GM23338 (cell line): ENCODE measurements at regions not wholly inside any gene's neighbourhood (a gene's known extent, or its start where the extent isn't known, plus 50 kb on each side); places are given as distances from the start of the nearest gene placed in this dataset.

ENCODE experiments used
- ATAC-seq: fragments of 200-7000 bp; cut with Tn5 transposase; 3 replicates; pipeline ENCODE4 v1.9.1; 2020
- DNase-seq: peaks from one replicate; pipeline ENCODE4 v3.0.0-alpha.2; 2015; ENCODE audit warnings: low spot score
- H2AFZ ChIP-seq: fragments of 200-600 bp; sonication (generic); 2 replicates; pipeline ENCODE4 v1.8.0; 2016; ENCODE audit warnings: antibody characterized with exemption, mild to moderate bottlenecking, moderate library complexity
- H3F3A ChIP-seq: fragments of 200-600 bp; sonication (generic); replicated peaks from 2 replicates; pipeline ENCODE4 v1.8.0; 2017; ENCODE audit warnings: antibody characterized with exemption, mixed run types, low read depth
- H3K27ac ChIP-seq: fragments of 200-600 bp; sonication (generic); 2 replicates; pipeline ENCODE4 v1.6.1; 2016; ENCODE audit warnings: low read depth
- H3K27me3 ChIP-seq: fragments of 200-600 bp; sonication (generic); 2 replicates; pipeline ENCODE4 v1.8.0; 2016; ENCODE audit warnings: mild to moderate bottlenecking, mixed run types, moderate library complexity; ENCODE audit not compliant: insufficient read depth
- H3K36me3 ChIP-seq: fragments of 200-600 bp; sonication (generic); 2 replicates; pipeline ENCODE4 v1.8.0; 2016; ENCODE audit warnings: mild to moderate bottlenecking; ENCODE audit not compliant: insufficient read depth
- H3K4me1 ChIP-seq: fragments of 200-600 bp; sonication (generic); 2 replicates; pipeline ENCODE4 v1.8.0; 2016; ENCODE audit warnings: mild to moderate bottlenecking, moderate library complexity; ENCODE audit not compliant: insufficient read depth
- H3K4me2 ChIP-seq: fragments of 200-600 bp; sonication (generic); 2 replicates; pipeline ENCODE4 v1.7.1; 2017; ENCODE audit warnings: mixed run types
- H3K4me3 ChIP-seq: fragments of 200-600 bp; sonication (generic); 2 replicates; pipeline ENCODE4 v1.6.1; 2016; ENCODE audit warnings: mixed run types
- H3K79me2 ChIP-seq: fragments of 200-600 bp; sonication (generic); replicated peaks from 2 replicates; pipeline ENCODE4 v1.8.0; 2017; ENCODE audit warnings: mild to moderate bottlenecking; ENCODE audit not compliant: insufficient read depth
- H3K9me2 ChIP-seq: fragments of 200-600 bp; sonication (generic); 2 replicates; pipeline ENCODE4 v1.8.0; 2017; ENCODE audit not compliant: insufficient read depth
- H4K20me1 ChIP-seq: fragments of 200-600 bp; sonication (generic); replicated peaks from 2 replicates; pipeline ENCODE4 v1.8.0; 2017; ENCODE audit warnings: mild to moderate bottlenecking; ENCODE audit not compliant: insufficient read depth
- H3K27ac Mint-ChIP-seq: 2 replicates; pipeline ENCODE4 v1.8.0; 2020; ENCODE audit warnings: inconsistent platforms, mild to moderate bottlenecking, moderate library complexity, mixed read lengths
- H3K27me3 Mint-ChIP-seq: 3 replicates; pipeline ENCODE4 v1.8.0; 2022; ENCODE audit warnings: low read depth, mild to moderate bottlenecking, moderate library complexity, mixed read lengths, inconsistent platforms; ENCODE audit not compliant: insufficient read depth, poor library complexity
- H3K36me3 Mint-ChIP-seq: 3 replicates; pipeline ENCODE4 v1.8.0; 2021; ENCODE audit warnings: low read depth, mild to moderate bottlenecking, inconsistent platforms, moderate library complexity, mixed read lengths
- H3K4me1 Mint-ChIP-seq: 3 replicates; pipeline ENCODE4 v1.8.0; 2020; ENCODE audit warnings: mild to moderate bottlenecking, inconsistent platforms, mixed read lengths
- H3K4me3 Mint-ChIP-seq: 3 replicates; pipeline ENCODE4 v1.8.0; 2021; ENCODE audit warnings: moderate library complexity, mild to moderate bottlenecking, inconsistent platforms, mixed read lengths
- H3K9me3 Mint-ChIP-seq: 3 replicates; pipeline ENCODE4 v1.8.0; 2020; ENCODE audit warnings: moderate library complexity, mild to moderate bottlenecking, inconsistent platforms, mixed read lengths
- CREB1 ChIP-seq: fragments of 250-450 bp; sonication (Bioruptor Pico); IDR thresholded peaks from 2 replicates; pipeline ENCODE4 v1.5.0; 2020; ENCODE audit warnings: low read depth, mild to moderate bottlenecking, moderate library complexity
- EZH2 ChIP-seq: fragments of 200-600 bp; sonication (generic); IDR thresholded peaks from one replicate; pipeline ENCODE4 v1.8.0; 2017; ENCODE audit warnings: antibody characterized with exemption, mild to moderate bottlenecking, low read depth; ENCODE audit not compliant: unreplicated experiment
- EZH2phosphoT487 ChIP-seq: fragments of 200-600 bp; sonication (generic); IDR thresholded peaks from one replicate; pipeline ENCODE4 v1.8.1; 2018; ENCODE audit warnings: antibody characterized with exemption; ENCODE audit not compliant: unreplicated experiment
- JUNB ChIP-seq: IDR thresholded peaks from one replicate; pipeline ENCODE4 v1.6.1; 2016; ENCODE audit warnings: antibody characterized with exemption; ENCODE audit not compliant: unreplicated experiment
- NANOG ChIP-seq: IDR thresholded peaks from 2 replicates; pipeline ENCODE4 v1.6.1; 2016; ENCODE audit warnings: antibody characterized with exemption, borderline replicate concordance
- POLR2AphosphoS5 ChIP-seq: IDR thresholded peaks from 2 replicates; pipeline ENCODE4 v1.6.1; 2016; ENCODE audit warnings: antibody characterized with exemption, low read depth
- STAT1 ChIP-seq: IDR thresholded peaks from one replicate; pipeline ENCODE4 v1.6.1; 2016; ENCODE audit warnings: antibody characterized with exemption; ENCODE audit not compliant: unreplicated experiment
- ZNF114 ChIP-seq: fragments of 250-450 bp; sonication (Bioruptor Pico); IDR thresholded peaks from 2 replicates; pipeline ENCODE4 v1.5.0; 2020; ENCODE audit warnings: mild to moderate bottlenecking, moderate library complexity
- ZNF331 ChIP-seq: fragments of 250-450 bp; sonication (Bioruptor Pico); IDR thresholded peaks from 2 replicates; pipeline ENCODE4 v1.5.0; 2020; ENCODE audit warnings: low read depth, mild to moderate bottlenecking, moderate library complexity
- TF ChIP-seq, protein P1 (sequence below): IDR thresholded peaks from 2 replicates; pipeline ENCODE4 v1.6.1; 2016; ENCODE audit warnings: antibody characterized with exemption
- TF ChIP-seq, protein P2 (sequence below): IDR thresholded peaks from one replicate; pipeline ENCODE4 v1.6.1; 2018; ENCODE audit warnings: antibody characterized with exemption; ENCODE audit not compliant: unreplicated experiment
- TF ChIP-seq, protein P3 (sequence below): fragments of 250-450 bp; sonication (Bioruptor Pico); IDR thresholded peaks from 2 replicates; pipeline ENCODE4 v1.5.0; 2020; ENCODE audit warnings: mild to moderate bottlenecking, moderate library complexity
- TF ChIP-seq, protein P4 (sequence below), 2 experiments: fragments of 200-600 bp in 1 of 2; sonication (generic) in 1 of 2; conservative IDR thresholded peaks; 2 replicates each; pipeline versions ENCODE4 v1.5.1 to v1.6.1; 2016 to 2017; ENCODE audit warnings: antibody characterized with exemption in 2 of 2, low read depth in 2 of 2, mild to moderate bottlenecking in 2 of 2, moderate library complexity in 1 of 2

DNA sequence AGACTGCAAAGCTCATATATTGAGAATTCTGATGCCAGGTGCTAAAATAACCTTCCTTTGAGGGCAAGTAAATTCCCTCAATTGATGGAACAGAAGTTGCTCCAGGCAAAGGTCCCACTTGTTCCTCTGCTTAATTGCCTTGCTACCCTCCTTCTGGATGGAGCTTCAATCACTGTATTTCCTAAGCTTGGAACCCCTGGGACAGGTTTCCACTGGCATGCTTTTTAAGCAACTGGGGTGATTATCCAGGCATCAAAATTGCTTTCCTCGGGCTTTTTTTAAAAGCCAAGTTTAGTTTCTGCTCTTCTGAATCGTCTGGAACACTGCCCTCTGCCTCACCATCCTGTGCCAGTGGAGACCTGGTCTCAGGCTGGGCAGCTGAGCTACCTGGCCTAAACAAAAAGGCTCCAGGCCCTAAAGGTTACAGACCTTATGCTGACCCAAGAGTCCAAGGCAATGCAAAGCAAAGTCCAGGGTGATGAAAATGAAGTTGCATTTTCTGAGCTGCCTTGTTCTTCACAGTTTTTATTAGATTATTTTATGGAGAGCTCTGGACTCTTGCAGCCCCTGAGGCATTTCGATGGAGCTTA is 167.9 kb upstream of the CD180 start:
- Histone ChIP-seq H2AFZ (no peak overlapping the region), H4K20me1 (no peaks in the 10 kb centered on the region), H3K4me1 (no peaks in the 10 kb centered on the region), H3K36me3 (no peaks in the 10 kb centered on the region; the same call in 1 of the 2 replicates), H3K27me3 (no peaks in the 10 kb centered on the region), H3K9me2 (peaks cover 11% of the 10 kb centered on the region), H3K27ac (no peak overlapping the region), H3F3A (no peaks in the 10 kb centered on the region), H3K4me3 (no peak overlapping the region), H3K79me2 (no peaks in the 10 kb centered on the region), H3K4me2 (no peak overlapping the region)
- TF ChIP-seq, protein P1, sequence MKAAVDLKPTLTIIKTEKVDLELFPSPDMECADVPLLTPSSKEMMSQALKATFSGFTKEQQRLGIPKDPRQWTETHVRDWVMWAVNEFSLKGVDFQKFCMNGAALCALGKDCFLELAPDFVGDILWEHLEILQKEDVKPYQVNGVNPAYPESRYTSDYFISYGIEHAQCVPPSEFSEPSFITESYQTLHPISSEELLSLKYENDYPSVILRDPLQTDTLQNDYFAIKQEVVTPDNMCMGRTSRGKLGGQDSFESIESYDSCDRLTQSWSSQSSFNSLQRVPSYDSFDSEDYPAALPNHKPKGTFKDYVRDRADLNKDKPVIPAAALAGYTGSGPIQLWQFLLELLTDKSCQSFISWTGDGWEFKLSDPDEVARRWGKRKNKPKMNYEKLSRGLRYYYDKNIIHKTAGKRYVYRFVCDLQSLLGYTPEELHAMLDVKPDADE, result no peak
- TF ChIP-seq ZNF114 (CRISPR knock-in tag), result no peak
- TF ChIP-seq EZH2phosphoT487, result no peak
- TF ChIP-seq JUNB, result no peak
- TF ChIP-seq, protein P2, sequence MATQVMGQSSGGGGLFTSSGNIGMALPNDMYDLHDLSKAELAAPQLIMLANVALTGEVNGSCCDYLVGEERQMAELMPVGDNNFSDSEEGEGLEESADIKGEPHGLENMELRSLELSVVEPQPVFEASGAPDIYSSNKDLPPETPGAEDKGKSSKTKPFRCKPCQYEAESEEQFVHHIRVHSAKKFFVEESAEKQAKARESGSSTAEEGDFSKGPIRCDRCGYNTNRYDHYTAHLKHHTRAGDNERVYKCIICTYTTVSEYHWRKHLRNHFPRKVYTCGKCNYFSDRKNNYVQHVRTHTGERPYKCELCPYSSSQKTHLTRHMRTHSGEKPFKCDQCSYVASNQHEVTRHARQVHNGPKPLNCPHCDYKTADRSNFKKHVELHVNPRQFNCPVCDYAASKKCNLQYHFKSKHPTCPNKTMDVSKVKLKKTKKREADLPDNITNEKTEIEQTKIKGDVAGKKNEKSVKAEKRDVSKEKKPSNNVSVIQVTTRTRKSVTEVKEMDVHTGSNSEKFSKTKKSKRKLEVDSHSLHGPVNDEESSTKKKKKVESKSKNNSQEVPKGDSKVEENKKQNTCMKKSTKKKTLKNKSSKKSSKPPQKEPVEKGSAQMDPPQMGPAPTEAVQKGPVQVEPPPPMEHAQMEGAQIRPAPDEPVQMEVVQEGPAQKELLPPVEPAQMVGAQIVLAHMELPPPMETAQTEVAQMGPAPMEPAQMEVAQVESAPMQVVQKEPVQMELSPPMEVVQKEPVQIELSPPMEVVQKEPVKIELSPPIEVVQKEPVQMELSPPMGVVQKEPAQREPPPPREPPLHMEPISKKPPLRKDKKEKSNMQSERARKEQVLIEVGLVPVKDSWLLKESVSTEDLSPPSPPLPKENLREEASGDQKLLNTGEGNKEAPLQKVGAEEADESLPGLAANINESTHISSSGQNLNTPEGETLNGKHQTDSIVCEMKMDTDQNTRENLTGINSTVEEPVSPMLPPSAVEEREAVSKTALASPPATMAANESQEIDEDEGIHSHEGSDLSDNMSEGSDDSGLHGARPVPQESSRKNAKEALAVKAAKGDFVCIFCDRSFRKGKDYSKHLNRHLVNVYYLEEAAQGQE, result no peak
- no peak for TF ChIP-seq STAT1
- no peak for TF ChIP-seq CREB1 (CRISPR knock-in tag)
- TF ChIP-seq EZH2, result no peak
- TF ChIP-seq, protein P3, sequence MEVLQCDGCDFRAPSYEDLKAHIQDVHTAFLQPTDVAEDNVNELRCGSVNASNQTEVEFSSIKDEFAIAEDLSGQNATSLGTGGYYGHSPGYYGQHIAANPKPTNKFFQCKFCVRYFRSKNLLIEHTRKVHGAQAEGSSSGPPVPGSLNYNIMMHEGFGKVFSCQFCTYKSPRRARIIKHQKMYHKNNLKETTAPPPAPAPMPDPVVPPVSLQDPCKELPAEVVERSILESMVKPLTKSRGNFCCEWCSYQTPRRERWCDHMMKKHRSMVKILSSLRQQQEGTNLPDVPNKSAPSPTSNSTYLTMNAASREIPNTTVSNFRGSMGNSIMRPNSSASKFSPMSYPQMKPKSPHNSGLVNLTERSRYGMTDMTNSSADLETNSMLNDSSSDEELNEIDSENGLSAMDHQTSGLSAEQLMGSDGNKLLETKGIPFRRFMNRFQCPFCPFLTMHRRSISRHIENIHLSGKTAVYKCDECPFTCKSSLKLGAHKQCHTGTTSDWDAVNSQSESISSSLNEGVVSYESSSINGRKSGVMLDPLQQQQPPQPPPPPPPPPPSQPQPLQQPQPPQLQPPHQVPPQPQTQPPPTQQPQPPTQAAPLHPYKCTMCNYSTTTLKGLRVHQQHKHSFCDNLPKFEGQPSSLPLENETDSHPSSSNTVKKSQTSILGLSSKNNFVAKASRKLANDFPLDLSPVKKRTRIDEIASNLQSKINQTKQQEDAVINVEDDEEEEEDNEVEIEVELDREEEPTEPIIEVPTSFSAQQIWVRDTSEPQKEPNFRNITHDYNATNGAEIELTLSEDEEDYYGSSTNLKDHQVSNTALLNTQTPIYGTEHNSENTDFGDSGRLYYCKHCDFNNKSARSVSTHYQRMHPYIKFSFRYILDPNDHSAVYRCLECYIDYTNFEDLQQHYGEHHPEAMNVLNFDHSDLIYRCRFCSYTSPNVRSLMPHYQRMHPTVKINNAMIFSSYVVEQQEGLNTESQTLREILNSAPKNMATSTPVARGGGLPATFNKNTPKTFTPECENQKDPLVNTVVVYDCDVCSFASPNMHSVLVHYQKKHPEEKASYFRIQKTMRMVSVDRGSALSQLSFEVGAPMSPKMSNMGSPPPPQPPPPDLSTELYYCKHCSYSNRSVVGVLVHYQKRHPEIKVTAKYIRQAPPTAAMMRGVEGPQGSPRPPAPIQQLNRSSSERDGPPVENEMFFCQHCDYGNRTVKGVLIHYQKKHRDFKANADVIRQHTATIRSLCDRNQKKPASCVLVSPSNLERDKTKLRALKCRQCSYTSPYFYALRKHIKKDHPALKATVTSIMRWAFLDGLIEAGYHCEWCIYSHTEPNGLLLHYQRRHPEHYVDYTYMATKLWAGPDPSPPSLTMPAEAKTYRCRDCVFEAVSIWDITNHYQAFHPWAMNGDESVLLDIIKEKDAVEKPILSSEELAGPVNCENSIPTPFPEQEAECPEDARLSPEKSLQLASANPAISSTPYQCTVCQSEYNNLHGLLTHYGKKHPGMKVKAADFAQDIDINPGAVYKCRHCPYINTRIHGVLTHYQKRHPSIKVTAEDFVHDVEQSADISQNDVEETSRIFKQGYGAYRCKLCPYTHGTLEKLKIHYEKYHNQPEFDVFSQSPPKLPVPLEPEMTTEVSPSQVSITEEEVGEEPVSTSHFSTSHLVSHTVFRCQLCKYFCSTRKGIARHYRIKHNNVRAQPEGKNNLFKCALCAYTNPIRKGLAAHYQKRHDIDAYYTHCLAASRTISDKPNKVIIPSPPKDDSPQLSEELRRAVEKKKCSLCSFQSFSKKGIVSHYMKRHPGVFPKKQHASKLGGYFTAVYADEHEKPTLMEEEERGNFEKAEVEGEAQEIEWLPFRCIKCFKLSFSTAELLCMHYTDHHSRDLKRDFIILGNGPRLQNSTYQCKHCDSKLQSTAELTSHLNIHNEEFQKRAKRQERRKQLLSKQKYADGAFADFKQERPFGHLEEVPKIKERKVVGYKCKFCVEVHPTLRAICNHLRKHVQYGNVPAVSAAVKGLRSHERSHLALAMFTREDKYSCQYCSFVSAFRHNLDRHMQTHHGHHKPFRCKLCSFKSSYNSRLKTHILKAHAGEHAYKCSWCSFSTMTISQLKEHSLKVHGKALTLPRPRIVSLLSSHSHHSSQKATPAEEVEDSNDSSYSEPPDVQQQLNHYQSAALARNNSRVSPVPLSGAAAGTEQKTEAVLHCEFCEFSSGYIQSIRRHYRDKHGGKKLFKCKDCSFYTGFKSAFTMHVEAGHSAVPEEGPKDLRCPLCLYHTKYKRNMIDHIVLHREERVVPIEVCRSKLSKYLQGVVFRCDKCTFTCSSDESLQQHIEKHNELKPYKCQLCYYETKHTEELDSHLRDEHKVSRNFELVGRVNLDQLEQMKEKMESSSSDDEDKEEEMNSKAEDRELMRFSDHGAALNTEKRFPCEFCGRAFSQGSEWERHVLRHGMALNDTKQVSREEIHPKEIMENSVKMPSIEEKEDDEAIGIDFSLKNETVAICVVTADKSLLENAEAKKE (CRISPR knock-in tag), result no peak
- no peak for TF ChIP-seq POLR2AphosphoS5
- TF ChIP-seq, protein P4, sequence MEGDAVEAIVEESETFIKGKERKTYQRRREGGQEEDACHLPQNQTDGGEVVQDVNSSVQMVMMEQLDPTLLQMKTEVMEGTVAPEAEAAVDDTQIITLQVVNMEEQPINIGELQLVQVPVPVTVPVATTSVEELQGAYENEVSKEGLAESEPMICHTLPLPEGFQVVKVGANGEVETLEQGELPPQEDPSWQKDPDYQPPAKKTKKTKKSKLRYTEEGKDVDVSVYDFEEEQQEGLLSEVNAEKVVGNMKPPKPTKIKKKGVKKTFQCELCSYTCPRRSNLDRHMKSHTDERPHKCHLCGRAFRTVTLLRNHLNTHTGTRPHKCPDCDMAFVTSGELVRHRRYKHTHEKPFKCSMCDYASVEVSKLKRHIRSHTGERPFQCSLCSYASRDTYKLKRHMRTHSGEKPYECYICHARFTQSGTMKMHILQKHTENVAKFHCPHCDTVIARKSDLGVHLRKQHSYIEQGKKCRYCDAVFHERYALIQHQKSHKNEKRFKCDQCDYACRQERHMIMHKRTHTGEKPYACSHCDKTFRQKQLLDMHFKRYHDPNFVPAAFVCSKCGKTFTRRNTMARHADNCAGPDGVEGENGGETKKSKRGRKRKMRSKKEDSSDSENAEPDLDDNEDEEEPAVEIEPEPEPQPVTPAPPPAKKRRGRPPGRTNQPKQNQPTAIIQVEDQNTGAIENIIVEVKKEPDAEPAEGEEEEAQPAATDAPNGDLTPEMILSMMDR (conservative IDR thresholded peaks at IDR 0.05; ENCODE audit: low read depth in 2 of 2), result no peak
- TF ChIP-seq ZNF331, result no peak
- TF ChIP-seq NANOG, result no peak
- no peak for ATAC-seq
- Mint-ChIP-seq H3K4me1 (peaks cover 4% of the 10 kb centered on the region; the same call in 2 of the 3 replicates), H3K9me3 (no peaks in the 10 kb centered on the region; the same call in 2 of the 3 replicates), H3K27ac (no peak overlapping the region), H3K36me3 (no peaks in the 10 kb centered on the region), H3K27me3 (peaks cover 5% of the 10 kb centered on the region), H3K4me3 (no peak overlapping the region)
- DNase-seq, result no peak
